GM12878 (cell line): ENCODE measurements at regions not wholly inside any gene's neighbourhood (a gene's known extent, or its start where the extent isn't known, plus 50 kb on each side); places are given as distances from the start of the nearest gene placed in this dataset.

Experiments used
- ATAC-seq: fragments of 200-7000 bp; cut with Tn5 transposase; 3 replicates; pipeline ENCODE4 v1.9.1; 2020; ENCODE audit warnings: mild to moderate bottlenecking, moderate library complexity
- BruUV-seq: library from RNA; stranded (reverse); fragments of 400-500 nt; replicated peaks from 2 replicates; lab custom pipeline; 2021; lab: Mats Ljungman, UMichigan
- CTCF ChIA-PET: fragments of 300-600 bp; sonication (Branson Sonifier 250); formaldehyde crosslinking; extraction: SDS; loops from one replicate; lab custom pipeline; 2021; ENCODE audit warnings: inconsistent platforms; lab: Yijun Ruan, JAX
- POLR2A ChIA-PET: fragments of 350-600 bp; formaldehyde crosslinking; extraction: SDS; loops from one replicate; lab custom pipeline; 2021; ENCODE audit warnings: inconsistent platforms; lab: Charles Lee
- RAD21 ChIA-PET: fragments of 300-600 bp; sonication (Branson Sonifier 250); formaldehyde crosslinking; loops from one replicate; lab custom pipeline; 2023; ENCODE audit warnings: antibody characterized with exemption; ENCODE audit not compliant: unreplicated experiment; lab: Charles Lee
- SMC1A ChIA-PET: fragments of 300-600 bp; sonication (Branson Sonifier 250); formaldehyde crosslinking; loops from one replicate; lab custom pipeline; 2023; ENCODE audit not compliant: unreplicated experiment, uncharacterized antibody; lab: Charles Lee
- DNase-seq: peaks from one replicate; pipeline ENCODE4 v3.0.0-alpha.2; 2011; ENCODE audit warnings: low read depth, low spot score
- FAIRE-seq: peaks from 3 replicates; lab custom pipeline; 2011; peaks lifted over from hg19 to GRCh38; lab: Jason Lieb, UNC
- H2AFZ ChIP-seq: 2 replicates; pipeline ENCODE4 v1.6.0; 2011; ENCODE audit warnings: low read depth, low read length, control low read depth; ENCODE audit not compliant: control insufficient read depth
- H3K27ac ChIP-seq: 2 replicates; pipeline ENCODE4 v1.5.1; 2011; ENCODE audit warnings: control low read depth; ENCODE audit not compliant: control insufficient read depth, insufficient read depth
- H3K27me3 ChIP-seq, 2 experiments: replicated peaks in 1 of 2; 2 replicates each; pipeline versions ENCODE4 v1.6.0 to v1.6.1; 2011; ENCODE audit warnings: low read length in 1 of 2; ENCODE audit not compliant: control insufficient read depth in 2 of 2, insufficient read depth in 2 of 2
- H3K36me3 ChIP-seq, 2 experiments: 2 replicates each; pipeline ENCODE4 v1.5.1; 2011; ENCODE audit warnings: low read length in 1 of 2; ENCODE audit not compliant: control insufficient read depth in 2 of 2, insufficient read depth in 2 of 2
- H3K4me1 ChIP-seq: 2 replicates; pipeline ENCODE4 v1.6.1; 2011; ENCODE audit warnings: mild to moderate bottlenecking, low read length, moderate library complexity, mixed read lengths; ENCODE audit not compliant: control insufficient read depth, insufficient read depth
- H3K4me2 ChIP-seq: 2 replicates; pipeline ENCODE4 v1.6.0; 2011; ENCODE audit warnings: control low read depth; ENCODE audit not compliant: control insufficient read depth, insufficient read depth
- H3K4me3 ChIP-seq: fragments of 200-600 bp; sonication (generic); 2 replicates; pipeline ENCODE4 v1.5.1; 2016
- H3K79me2 ChIP-seq: 2 replicates; pipeline ENCODE4 v1.6.0; 2011; ENCODE audit warnings: low read length; ENCODE audit not compliant: control insufficient read depth, insufficient read depth
- H3K9ac ChIP-seq: 2 replicates; pipeline ENCODE4 v1.8.0; 2011; ENCODE audit warnings: low read length, control low read depth, mixed read lengths; ENCODE audit not compliant: control insufficient read depth, insufficient read depth
- H3K9me3 ChIP-seq: replicated peaks from 3 replicates; pipeline ENCODE4 v1.5.1; 2011; ENCODE audit warnings: mild to moderate bottlenecking, low read length; ENCODE audit not compliant: control insufficient read depth, insufficient read depth
- H4K20me1 ChIP-seq: 2 replicates; pipeline ENCODE4 v1.6.0; 2011; ENCODE audit not compliant: control insufficient read depth, insufficient read depth
- CHD2 ChIP-seq: IDR thresholded peaks from 2 replicates; pipeline ENCODE4 v1.6.1; 2011; ENCODE audit warnings: low read depth, low read length, improper control_type of control experiment, borderline replicate concordance
- CTCF ChIP-seq, 3 experiments: IDR thresholded peaks in 2 of 3; conservative IDR thresholded peaks in 1 of 3; 2 replicates each; pipeline ENCODE4 v1.5.1; 2011; ENCODE audit warnings: low read depth in 3 of 3, low read length in 3 of 3, mild to moderate bottlenecking in 3 of 3, control low read depth in 2 of 3, moderate library complexity in 2 of 3, inconsistent platforms in 1 of 3, mixed read lengths in 1 of 3; ENCODE audit not compliant: control insufficient read depth in 2 of 3, insufficient read depth in 1 of 3; ENCODE audit errors: extremely low read depth in 1 of 3
- EGR1 ChIP-seq, 2 experiments: IDR thresholded peaks; 1 replicate in 1 of 2; 2 replicates in 1 of 2; pipeline ENCODE4 v1.6.1; 2011 to 2012; ENCODE audit warnings: low read depth in 2 of 2, low read length in 2 of 2, borderline replicate concordance in 1 of 2, mild to moderate bottlenecking in 1 of 2, moderate library complexity in 1 of 2
- GABPA ChIP-seq: IDR thresholded peaks from 2 replicates; pipeline ENCODE4 v1.6.1; 2014; ENCODE audit warnings: antibody characterized with exemption, low read depth, mild to moderate bottlenecking, inconsistent platforms
- NRF1 ChIP-seq: conservative IDR thresholded peaks from 2 replicates; pipeline ENCODE4 v1.6.1; 2011; ENCODE audit warnings: mild to moderate bottlenecking, low read depth, low read length, improper control_type of control experiment
- RBBP5 ChIP-seq: fragments of 200-600 bp; sonication (generic); conservative IDR thresholded peaks from 2 replicates; pipeline ENCODE4 v1.6.1; 2016
- SREBF1 ChIP-seq: IDR thresholded peaks from 2 replicates; pipeline ENCODE4 v1.6.1; 2012; ENCODE audit warnings: mild to moderate bottlenecking, low read length
- SUPT20H ChIP-seq: IDR thresholded peaks from 2 replicates; pipeline ENCODE4 v1.6.1; 2011; ENCODE audit warnings: low read depth, mild to moderate bottlenecking, low read length, moderate library complexity, borderline replicate concordance; ENCODE audit not compliant: control insufficient read depth
- ZBTB40 ChIP-seq: fragments of 450-650 bp; IDR thresholded peaks from 2 replicates; pipeline ENCODE4 v1.6.1; 2016; ENCODE audit warnings: mild to moderate bottlenecking, moderate library complexity, borderline replicate concordance
- in situ Hi-C: fragments of 300-500 bp; cut with MboI; formaldehyde crosslinking; loops from 9 replicates; pipeline ENCODE4 v1.14.3; 2018; ENCODE audit warnings: mixed read lengths
- intact Hi-C: fragments of 100-400 bp; cut with micrococcal nuclease; formaldehyde crosslinking; loops from one replicate; pipeline ENCODE4 v1.14.2; 2022; ENCODE audit not compliant: unreplicated experiment

GRCh38 chr3:3516384-3516783 is 282.8 kb upstream of the LRRN1 start:
- in situ Hi-C loops (no loop called here), intact Hi-C loops (no loop called here)
- H3K27me3 ChIP-seq: no peaks in the 10 kb centered on the region
- no peaks in the 10 kb centered on the region for H3K79me2 ChIP-seq
- TF ChIP-seq CTCF (IDR thresholded peaks at IDR 0.05 in 2 of 3, conservative IDR thresholded peaks at IDR 0.05 in 1 of 3; ENCODE audit: control insufficient read depth in 2 of 3, extremely low read depth in 1 of 3, insufficient read depth in 1 of 3, low read depth in 3 of 3, low read length in 3 of 3) (no peak), RBBP5 (no peak), CHD2 (no peak), SREBF1 (no peak), ZBTB40 (no peak), NRF1 (no peak), SUPT20H (no peak), EGR1 (IDR thresholded peaks at IDR 0.05; ENCODE audit: borderline replicate concordance in 1 of 2, low read depth in 2 of 2, low read length in 2 of 2) (no peak), GABPA (no peak)
- H3K4me2 ChIP-seq: no peak overlapping the region
- ChIA-PET RAD21 (no interaction called here), SMC1A (interaction anchor here (1.0 kb wide), 1 partner anchor 9 kb away, joined by 3 read pairs; no protein-coding TSS in a partner anchor), POLR2A (no interaction called here), CTCF (no interaction called here)
- no peaks in the 10 kb centered on the region for H3K9me3 ChIP-seq
- no peak overlapping the region for H3K27ac ChIP-seq
- ATAC-seq (no peak), DNase-seq (no peak), FAIRE-seq (no peak)
- H3K9ac ChIP-seq: no peak overlapping the region
- no peak overlapping the region for H3K4me3 ChIP-seq
- no TSS peak for BruUV-seq
- no peaks in the 10 kb centered on the region for H3K4me1 ChIP-seq
- no peaks in the 10 kb centered on the region for H4K20me1 ChIP-seq
- no peaks in the 10 kb centered on the region for H3K36me3 ChIP-seq
- H2AFZ ChIP-seq: no peak overlapping the region
